Right cardiac atrium (tissue), 5 donors: ENCODE measurements at regions not wholly inside any gene's neighbourhood (a gene's known extent, or its start where the extent isn't known, plus 50 kb on each side); places are given as distances from the start of the nearest gene placed in this dataset.

Source experiments
- ATAC-seq, 2 donors: fragments of 200-7000 bp; cut with Tn5 transposase; one replicate each; pipeline versions ENCODE4 v1.8.0 to v1.9.1; 2020; ENCODE audit warnings: moderate library complexity in 2 of 2, mild to moderate bottlenecking in 1 of 2
- DNase-seq, 3 donors: peaks; one replicate each; pipeline ENCODE4 v3.0.0-alpha.2; 2020
- H3K27ac ChIP-seq: one replicate; pipeline ENCODE4 v1.5.1; 2013; ENCODE audit warnings: mild to moderate bottlenecking, low read length, control low read depth, moderate library complexity
- H3K27me3 ChIP-seq: one replicate; pipeline ENCODE4 v1.6.1; 2013; ENCODE audit not compliant: control insufficient read depth, insufficient read depth
- H3K4me1 ChIP-seq: one replicate; pipeline ENCODE4 v1.6.1; 2013; ENCODE audit warnings: low read length; ENCODE audit not compliant: control insufficient read depth, insufficient read depth
- H3K4me3 ChIP-seq: one replicate; pipeline ENCODE4 v1.5.1; 2013; ENCODE audit warnings: low read length, control low read depth
- H3K9me3 ChIP-seq: one replicate; pipeline ENCODE4 v1.6.1; 2013; ENCODE audit warnings: low read length; ENCODE audit not compliant: control insufficient read depth
- WGBS: extraction: QIAGEN DNeasy Blood & Tissue Kit; methylation state at CpG from one replicate; pipeline ENCODE4 v1.1.7; 2013; 5-methylcytosine and 5-hydroxymethylcytosine counted together
- intact Hi-C, 4 donors: fragments of 100-400 bp; cut with DNase I; formaldehyde crosslinking; loops; one replicate each; pipeline versions ENCODE4 v1.11.0 to v1.14.0; 2022 to 2023
- donor health status: healthy with polysubstance abuse.
- donor health status: DM: no; HTN: yes; CAD: no.
- donor health status: DM: no; HTN: no; CAD: no.
- donor health status: DM: no; HTN: yes; CAD: no; lungs with severe emphysema.
- donor health status: DM: yes; HTN: yes; CAD: no.

DNA sequence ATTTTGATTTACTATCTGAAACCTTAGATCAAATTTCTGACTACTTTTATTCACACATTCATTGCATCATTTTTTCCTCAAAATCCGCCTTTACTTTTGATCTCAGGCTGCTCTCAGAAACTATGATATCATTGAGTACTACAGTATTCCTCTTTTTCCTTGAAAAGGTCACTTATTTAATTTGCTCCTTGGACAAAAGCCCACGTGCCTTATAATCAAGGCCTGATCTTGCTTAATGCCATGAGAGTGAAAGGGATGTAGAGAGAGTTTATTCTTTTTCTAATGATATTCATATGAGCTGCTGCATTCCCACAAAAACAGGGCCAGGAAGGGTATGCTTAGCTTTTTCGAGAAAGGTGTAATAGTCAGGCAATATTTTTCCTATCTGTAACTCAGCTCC is 327.0 kb downstream of the ETS1 start:
- DNase-seq (no peak), ATAC-seq (no peak)
- Histone ChIP-seq H3K4me3 (no peak overlapping the region), H3K4me1 (no peaks in the 10 kb centered on the region), H3K9me3 (no peaks in the 10 kb centered on the region), H3K27me3 (no peaks in the 10 kb centered on the region), H3K27ac (no peak overlapping the region)
- intact Hi-C loops: no loop called here
- 81% methylated on average over 3 of the region's 3 CpGs for WGBS

DNA sequence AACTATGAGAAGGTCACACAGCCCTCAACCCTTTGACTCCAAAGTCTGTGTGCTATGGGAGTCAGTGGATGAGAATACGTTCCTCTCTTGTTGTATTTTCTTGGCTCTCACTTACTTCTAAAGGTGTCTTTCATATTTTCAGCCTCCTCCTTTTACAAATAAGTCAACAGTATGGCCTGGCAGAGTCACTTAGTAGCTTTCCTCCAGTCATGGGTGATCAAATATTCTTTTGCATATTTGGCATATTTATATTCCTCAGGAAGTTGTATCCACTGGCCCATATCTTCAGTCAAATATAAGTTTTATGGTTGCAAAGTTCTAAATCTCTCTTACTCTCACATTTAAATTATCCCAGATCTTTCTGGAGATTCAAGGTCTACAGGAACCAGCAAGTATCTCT is 327.5 kb downstream of the ETS1 start:
- Histone ChIP-seq H3K27me3 (no peaks in the 10 kb centered on the region), H3K9me3 (no peaks in the 10 kb centered on the region), H3K27ac (no peak overlapping the region), H3K4me1 (no peaks in the 10 kb centered on the region), H3K4me3 (no peak overlapping the region)
- ATAC-seq: no peak
- WGBS: 96% methylated on average over 1 of the region's 1 CpG
- intact Hi-C loops: no loop called here
- no peak for DNase-seq

DNA sequence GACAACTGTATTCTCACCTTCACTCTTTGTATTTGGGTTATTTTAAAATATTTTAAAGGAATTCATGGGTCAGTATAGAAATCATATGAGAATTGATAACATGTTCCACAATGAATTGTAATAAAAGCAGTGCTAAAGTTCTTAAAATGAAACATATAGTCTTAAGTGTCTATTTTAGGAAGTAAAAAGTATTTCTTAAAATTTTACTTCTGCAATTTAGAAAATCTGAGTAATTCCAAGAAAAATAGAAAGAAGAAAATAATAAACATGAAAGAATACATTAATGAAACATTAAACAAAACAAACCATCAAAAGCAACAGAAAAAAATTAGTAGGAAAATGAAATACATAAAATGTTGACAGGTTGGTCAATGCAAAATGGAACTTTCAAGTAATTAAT is 332.4 kb downstream of the ETS1 start:
- H3K4me3 ChIP-seq: no peak overlapping the region
- DNase-seq (no peak), ATAC-seq (no peak)
- no peaks in the 10 kb centered on the region for H3K27me3 ChIP-seq
- H3K27ac ChIP-seq: no peak overlapping the region
- intact Hi-C loops: no loop called here
- H3K4me1 ChIP-seq: no peaks in the 10 kb centered on the region
- H3K9me3 ChIP-seq: no peaks in the 10 kb centered on the region

DNA sequence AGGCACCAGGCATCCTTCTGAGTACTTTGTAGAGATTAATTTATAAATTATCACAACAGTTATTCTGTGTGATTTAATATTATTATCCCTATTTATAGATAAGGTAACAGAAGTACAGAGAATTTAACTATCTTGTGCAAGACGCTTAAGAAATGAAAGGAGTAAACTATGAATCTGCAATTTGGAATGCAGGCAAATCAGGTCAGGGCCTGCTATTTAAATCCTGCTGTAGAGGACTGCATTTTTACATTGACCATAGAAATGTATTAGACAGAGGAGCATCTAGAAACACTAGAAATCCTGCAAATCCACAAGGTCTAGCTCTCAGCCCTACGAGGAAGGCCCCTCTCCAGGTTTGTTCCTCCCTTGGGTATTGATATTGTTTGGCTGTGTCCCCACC is 336.2 kb downstream of the ETS1 start:
- Histone ChIP-seq H3K4me1 (no peaks in the 10 kb centered on the region), H3K27me3 (no peaks in the 10 kb centered on the region), H3K27ac (no peak overlapping the region), H3K9me3 (no peaks in the 10 kb centered on the region), H3K4me3 (no peak overlapping the region)
- WGBS: 72% methylated on average over 2 of the region's 2 CpGs
- ATAC-seq (no peak), DNase-seq (no peak)
- intact Hi-C loops: no loop called here

DNA sequence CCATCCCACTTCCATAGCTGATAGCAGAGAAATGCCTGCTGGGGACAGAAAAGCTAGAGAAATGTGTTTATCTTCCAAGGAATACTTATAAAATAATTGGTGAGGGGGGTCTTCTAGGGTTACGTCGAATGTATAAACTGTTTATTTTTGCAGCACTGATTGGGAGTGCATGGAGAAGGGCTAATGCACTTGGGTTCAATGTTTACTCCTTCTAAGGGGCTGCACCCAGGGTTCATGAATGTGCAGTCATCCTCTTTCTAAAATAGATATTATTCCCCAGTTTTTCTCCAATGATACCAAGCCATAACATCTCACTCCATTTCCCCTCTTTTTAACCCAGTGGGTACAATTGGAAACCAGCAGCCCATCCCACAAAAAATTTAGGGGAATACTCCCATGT is 336.9 kb downstream of the ETS1 start:
- H3K4me1 ChIP-seq: peaks cover 2% of the 10 kb centered on the region
- no peak overlapping the region for H3K4me3 ChIP-seq
- no peaks in the 10 kb centered on the region for H3K27me3 ChIP-seq
- WGBS: 89% methylated on average over 2 of the region's 2 CpGs
- no peaks in the 10 kb centered on the region for H3K9me3 ChIP-seq
- intact Hi-C loops: no loop called here
- no peak overlapping the region for H3K27ac ChIP-seq
- DNase-seq: no peak
- no peak for ATAC-seq

DNA sequence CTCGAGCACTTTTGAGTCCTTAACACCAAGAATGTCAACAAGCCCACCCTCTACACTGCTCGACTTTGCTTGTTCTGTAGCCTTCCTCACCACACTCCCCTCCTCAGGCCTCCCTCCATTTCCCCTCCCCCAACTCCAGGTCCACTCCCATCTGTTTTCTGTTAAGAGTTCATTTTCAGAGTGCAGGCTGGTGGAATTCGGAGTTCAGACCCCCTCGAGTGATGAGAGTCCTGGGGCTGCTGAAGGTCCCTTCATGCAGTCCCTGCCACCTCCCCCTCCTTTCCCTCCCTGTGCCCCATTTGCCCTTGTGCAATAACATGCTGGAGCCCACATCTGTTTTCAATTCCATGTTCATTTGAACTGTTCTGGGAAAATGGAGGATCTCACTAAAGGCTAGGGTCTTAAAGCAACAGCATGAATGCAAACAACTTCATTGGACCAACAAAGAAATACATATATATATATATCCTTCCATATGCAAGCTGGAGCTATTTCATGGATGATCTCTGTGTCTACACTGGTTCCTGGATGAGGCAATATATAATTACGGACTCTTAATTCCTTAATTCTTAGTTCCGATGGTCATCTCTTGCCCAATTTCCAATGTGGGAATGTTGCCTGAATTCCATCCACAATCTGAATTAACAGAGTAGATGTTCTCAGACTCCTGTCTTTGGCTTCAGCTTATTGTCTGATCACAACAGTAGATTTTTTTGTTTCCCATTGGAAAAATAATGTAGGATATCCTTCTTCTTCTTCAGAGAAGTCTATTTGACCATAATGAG is 340.4 kb downstream of the ETS1 start:
- intact Hi-C loops: no loop called here
- H3K4me1 ChIP-seq: peaks cover 2% of the 10 kb centered on the region
- H3K4me3 ChIP-seq: no peak overlapping the region
- DNase-seq: peak in 1 of 3 donors; percentile 43
- ATAC-seq: peak; percentile 23 to 26
- no peak overlapping the region for H3K27ac ChIP-seq
- H3K27me3 ChIP-seq: no peaks in the 10 kb centered on the region
- no peaks in the 10 kb centered on the region for H3K9me3 ChIP-seq
- 52% methylated on average over 6 of the region's 6 CpGs for WGBS

DNA sequence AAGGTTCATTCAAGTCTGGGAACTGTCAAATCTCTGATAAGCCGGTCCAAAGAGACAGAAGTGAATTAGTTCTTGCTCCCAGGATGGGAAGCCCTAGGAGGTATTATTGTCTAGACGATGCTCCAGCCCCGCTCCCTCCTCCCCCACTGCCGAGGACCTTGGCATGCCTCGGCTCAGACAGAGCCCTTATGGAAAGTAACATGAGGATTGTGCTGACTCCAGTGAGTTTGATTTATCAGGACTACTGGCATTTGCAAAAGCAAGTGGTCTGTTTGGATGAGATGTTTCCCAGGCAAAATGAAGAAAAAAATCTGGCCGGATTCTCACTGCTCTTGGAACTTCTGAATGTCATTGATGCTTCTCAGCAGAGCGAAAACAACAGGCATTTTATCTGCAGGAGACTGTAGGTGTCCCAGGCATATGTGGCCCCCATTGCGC is 341.0 kb downstream of the ETS1 start:
- DNase-seq: peak in 2 of 3 donors; percentile 42 to 62
- WGBS: 53% methylated on average over 8 of the region's 8 CpGs
- H3K4me3 ChIP-seq: no peak overlapping the region
- no peaks in the 10 kb centered on the region for H3K27me3 ChIP-seq
- H3K27ac ChIP-seq: no peak overlapping the region
- no peaks in the 10 kb centered on the region for H3K9me3 ChIP-seq
- intact Hi-C loops: no loop called here
- ATAC-seq: peak; percentile 37 to 69
- peaks cover 2% of the 10 kb centered on the region for H3K4me1 ChIP-seq

DNA sequence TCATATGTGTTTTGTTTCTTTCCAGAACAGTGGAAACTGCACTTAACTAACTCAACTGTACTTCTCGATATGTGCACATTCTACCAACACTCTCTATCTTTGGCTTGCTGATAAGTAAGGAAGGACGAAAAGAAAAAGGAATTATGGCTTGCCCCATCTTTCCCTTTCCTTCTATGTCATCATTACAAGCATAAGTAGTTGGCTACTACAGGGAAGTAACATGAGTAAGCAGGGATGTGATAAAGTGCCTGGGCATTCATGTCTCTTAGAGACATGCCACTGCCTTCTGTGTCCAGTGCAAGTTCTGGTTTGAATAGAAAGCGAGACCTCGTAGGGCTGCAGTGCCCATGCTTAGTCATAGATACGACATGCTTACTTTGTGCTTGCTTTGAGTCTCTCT is 342.5 kb downstream of the ETS1 start:
- no peak for DNase-seq
- no peaks in the 10 kb centered on the region for H3K27me3 ChIP-seq
- H3K4me3 ChIP-seq: no peak overlapping the region
- H3K9me3 ChIP-seq: no peaks in the 10 kb centered on the region
- no peak overlapping the region for H3K27ac ChIP-seq
- H3K4me1 ChIP-seq: peaks cover 2% of the 10 kb centered on the region
- 71% methylated on average over 5 of the region's 5 CpGs for WGBS
- intact Hi-C loops: no loop called here
- no peak for ATAC-seq

DNA sequence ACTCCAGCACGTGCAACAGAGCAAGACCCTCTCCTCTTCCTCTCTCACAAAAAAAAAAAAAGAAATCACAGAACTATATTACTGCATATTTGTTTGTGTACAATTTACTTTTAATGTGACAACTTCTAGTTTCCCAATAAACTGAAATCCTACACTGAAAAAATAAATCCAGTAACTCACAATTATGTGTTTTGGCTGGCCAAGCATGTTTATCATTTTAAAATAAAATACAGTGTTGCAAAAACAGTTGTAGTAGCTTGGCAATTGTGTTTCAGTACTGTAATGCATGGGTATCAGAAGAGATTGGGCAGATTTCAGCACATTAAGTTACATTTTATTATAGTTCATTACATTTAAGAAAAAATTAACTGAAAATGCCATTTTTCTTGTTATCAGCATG is 344.9 kb downstream of the ETS1 start:
- WGBS: 97% methylated on average over 1 of the region's 1 CpG
- no peak for DNase-seq
- Histone ChIP-seq H3K4me3 (no peak overlapping the region), H3K27ac (no peak overlapping the region), H3K4me1 (peaks cover 2% of the 10 kb centered on the region), H3K9me3 (no peaks in the 10 kb centered on the region), H3K27me3 (no peaks in the 10 kb centered on the region)
- intact Hi-C loops: no loop called here
- no peak for ATAC-seq

DNA sequence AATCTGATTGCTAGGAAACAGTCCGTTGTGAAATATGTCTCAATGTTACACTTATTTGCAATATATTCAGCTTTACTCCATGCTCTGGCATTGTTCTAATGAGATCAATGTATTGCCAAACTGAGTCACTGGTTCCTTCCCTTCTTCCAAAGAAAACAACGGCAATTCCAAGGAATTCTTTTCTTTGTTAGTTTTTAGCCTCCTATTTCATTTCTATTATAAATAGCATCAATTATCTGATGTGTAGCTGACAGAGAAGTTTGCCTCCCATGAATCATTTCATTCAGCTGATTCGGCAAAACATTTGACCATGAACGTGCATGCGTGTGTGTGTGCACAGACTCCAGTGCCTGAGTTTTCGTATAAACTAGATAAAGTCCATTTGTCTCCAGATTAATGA is 346.8 kb downstream of the ETS1 start:
- no peak overlapping the region for H3K27ac ChIP-seq
- 38% methylated on average over 6 of the region's 6 CpGs for WGBS
- intact Hi-C loops: no loop called here
- no peak for DNase-seq
- H3K4me1 ChIP-seq: peaks cover 2% of the 10 kb centered on the region
- H3K9me3 ChIP-seq: no peaks in the 10 kb centered on the region
- peak in 1 of 2 donors; percentile 40 for ATAC-seq
- H3K27me3 ChIP-seq: no peaks in the 10 kb centered on the region
- H3K4me3 ChIP-seq: no peak overlapping the region

DNA sequence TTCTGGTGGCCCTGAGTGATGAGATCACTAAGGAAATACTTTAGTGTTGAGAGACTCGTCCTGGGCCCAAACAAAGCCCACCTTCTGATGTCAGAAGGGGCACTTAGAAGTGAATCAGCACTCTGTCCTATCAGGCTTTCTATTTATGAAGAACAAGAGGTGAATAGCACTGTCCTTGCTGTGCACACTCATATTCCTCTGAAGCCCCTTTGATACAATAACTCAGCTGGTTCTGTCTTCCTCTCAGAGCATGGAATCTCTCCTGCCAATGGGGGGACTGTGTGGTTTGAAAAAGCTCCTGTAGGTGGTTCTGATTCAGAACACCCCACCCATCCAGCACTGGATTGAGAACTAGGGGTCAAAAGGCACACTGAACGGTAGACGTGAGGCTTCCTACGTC is 348.1 kb downstream of the ETS1 start:
- Histone ChIP-seq H3K27ac (no peak overlapping the region), H3K4me3 (no peak overlapping the region), H3K4me1 (peaks cover 2% of the 10 kb centered on the region), H3K9me3 (no peaks in the 10 kb centered on the region), H3K27me3 (no peaks in the 10 kb centered on the region)
- ATAC-seq (no peak), DNase-seq (no peak)
- WGBS: 89% methylated on average over 4 of the region's 4 CpGs
- intact Hi-C loops: no loop called here
